MM.1S (cell line): ENCODE measurements at regions not wholly inside any gene's neighbourhood (a gene's known extent, or its start where the extent isn't known, plus 50 kb on each side); places are given as distances from the start of the nearest gene placed in this dataset.

Experiments used
- DNase-seq: peaks from one replicate; pipeline ENCODE4 v3.0.0-alpha.2; 2015
- H2AFZ ChIP-seq: fragments of 300-600 bp; sonication (generic); 2 replicates; pipeline ENCODE4 v1.6.0; 2016; ENCODE audit warnings: antibody characterized with exemption, low read length
- H3F3A ChIP-seq: fragments of 300-600 bp; sonication (generic); 2 replicates; pipeline ENCODE4 v1.6.1; 2016; ENCODE audit warnings: mild to moderate bottlenecking, antibody characterized with exemption, low read length, moderate library complexity, mixed read lengths; ENCODE audit not compliant: insufficient read depth
- H3K27ac ChIP-seq: fragments of 300-600 bp; sonication (generic); 2 replicates; pipeline ENCODE4 v1.5.1; 2016; ENCODE audit warnings: mild to moderate bottlenecking, low read length
- H3K27me3 ChIP-seq: fragments of 300-600 bp; sonication (generic); replicated peaks from 2 replicates; pipeline ENCODE4 v1.6.0; 2016; ENCODE audit warnings: low read length; ENCODE audit not compliant: insufficient read depth
- H3K36me3 ChIP-seq: fragments of 300-600 bp; sonication (generic); replicated peaks from 2 replicates; pipeline ENCODE4 v1.6.1; 2016; ENCODE audit warnings: mild to moderate bottlenecking, low read length, mixed read lengths; ENCODE audit not compliant: insufficient read depth
- H3K4me1 ChIP-seq: fragments of 300-600 bp; sonication (generic); 2 replicates; pipeline ENCODE4 v1.6.1; 2016; ENCODE audit warnings: low read length, mixed read lengths
- H3K4me2 ChIP-seq: fragments of 300-600 bp; sonication (generic); 2 replicates; pipeline ENCODE4 v1.6.0; 2016; ENCODE audit warnings: low read depth, low read length
- H3K4me3 ChIP-seq: fragments of 300-600 bp; sonication (generic); 2 replicates; pipeline ENCODE4 v1.5.1; 2016; ENCODE audit warnings: low read length, mixed read lengths
- H3K79me2 ChIP-seq: fragments of 300-600 bp; sonication (generic); 2 replicates; pipeline ENCODE4 v1.6.1; 2016; ENCODE audit warnings: mixed run types, low read length, mixed read lengths
- H3K9ac ChIP-seq: fragments of 300-600 bp; sonication (generic); 2 replicates; pipeline ENCODE4 v1.6.1; 2016; ENCODE audit warnings: low read length, mixed read lengths
- H3K9me2 ChIP-seq: fragments of 300-600 bp; sonication (generic); replicated peaks from 2 replicates; pipeline ENCODE4 v1.6.1; 2016; ENCODE audit warnings: mild to moderate bottlenecking, low read length, mixed read lengths; ENCODE audit not compliant: insufficient read depth
- H3K9me3 ChIP-seq: fragments of 300-600 bp; sonication (generic); replicated peaks from 2 replicates; pipeline ENCODE4 v1.6.1; 2016; ENCODE audit warnings: mild to moderate bottlenecking, low read length, mixed read lengths; ENCODE audit not compliant: insufficient read depth
- H4K20me1 ChIP-seq: fragments of 300-600 bp; sonication (generic); 2 replicates; pipeline ENCODE4 v1.6.1; 2016; ENCODE audit warnings: mild to moderate bottlenecking, low read length, moderate library complexity, mixed read lengths; ENCODE audit not compliant: insufficient read depth
- CTCF ChIP-seq: fragments of 300-600 bp; sonication (generic); IDR thresholded peaks from 2 replicates; pipeline ENCODE4 v1.5.1; 2016; ENCODE audit warnings: antibody characterized with exemption, low read length, mixed read lengths
- EZH2 ChIP-seq: fragments of 300-600 bp; sonication (generic); optimal IDR thresholded peaks from 2 replicates; pipeline ENCODE3; 2017; ENCODE audit warnings: low read depth, mild to moderate bottlenecking, antibody characterized with exemption, low read length, mixed read lengths
- EZH2phosphoT487 ChIP-seq: fragments of 300-600 bp; sonication (generic); IDR thresholded peaks from 2 replicates; pipeline ENCODE4 v1.6.1; 2018; ENCODE audit warnings: antibody characterized with exemption, low read length

GRCh38 chr11:119964136-119965025 is 173.5 kb downstream of the TRIM29 start:
- H3K79me2 ChIP-seq, result no peaks in the 10 kb centered on the region
- no peaks in the 10 kb centered on the region for H3K36me3 ChIP-seq
- H3K4me3 ChIP-seq, result no peak overlapping the region
- H3K4me2 ChIP-seq, result no peak overlapping the region
- H3K27me3 ChIP-seq, result no peaks in the 10 kb centered on the region
- no peaks in the 10 kb centered on the region for H3K9me3 ChIP-seq
- no peaks in the 10 kb centered on the region for H3K9me2 ChIP-seq
- H3F3A ChIP-seq, result no peaks in the 10 kb centered on the region
- no peak overlapping the region for H2AFZ ChIP-seq
- no peak for TF ChIP-seq EZH2
- TF ChIP-seq EZH2phosphoT487, result no peak
- TF ChIP-seq CTCF, result no peak
- DNase-seq, result no peak
- H3K4me1 ChIP-seq, result no peaks in the 10 kb centered on the region
- no peak overlapping the region for H3K27ac ChIP-seq
- no peak overlapping the region for H3K9ac ChIP-seq
- no peaks in the 10 kb centered on the region for H4K20me1 ChIP-seq

GRCh38 chr11:119957951-119958350 is 180.0 kb downstream of the TRIM29 start:
- Histone ChIP-seq H3K36me3 (no peaks in the 10 kb centered on the region), H3K9ac (no peak overlapping the region), H3K79me2 (no peaks in the 10 kb centered on the region), H2AFZ (no peak overlapping the region), H3K4me2 (no peak overlapping the region), H3F3A (no peaks in the 10 kb centered on the region), H3K27me3 (no peaks in the 10 kb centered on the region), H4K20me1 (no peaks in the 10 kb centered on the region), H3K4me3 (no peak overlapping the region), H3K9me2 (no peaks in the 10 kb centered on the region), H3K9me3 (no peaks in the 10 kb centered on the region), H3K4me1 (no peaks in the 10 kb centered on the region), H3K27ac (no peak overlapping the region)
- TF ChIP-seq EZH2 (no peak), EZH2phosphoT487 (no peak), CTCF (no peak)
- no peak for DNase-seq

- no peaks in the 10 kb centered on the region for H4K20me1 ChIP-seq
- no peak overlapping the region for H3K27ac ChIP-seq
- no peaks in the 10 kb centered on the region for H3K27me3 ChIP-seq
- H3K4me2 ChIP-seq, result no peak overlapping the region
- H3K4me1 ChIP-seq, result no peaks in the 10 kb centered on the region
- H3K9me3 ChIP-seq, result no peaks in the 10 kb centered on the region
- H2AFZ ChIP-seq, result no peak overlapping the region
- H3K36me3 ChIP-seq, result no peaks in the 10 kb centered on the region
- H3F3A ChIP-seq, result no peaks in the 10 kb centered on the region
- TF ChIP-seq CTCF, result no peak
- no peak for TF ChIP-seq EZH2phosphoT487
- no peak for TF ChIP-seq EZH2
- no peak for DNase-seq
- no peak overlapping the region for H3K4me3 ChIP-seq
- H3K79me2 ChIP-seq, result no peaks in the 10 kb centered on the region
- H3K9me2 ChIP-seq, result no peaks in the 10 kb centered on the region
- no peak overlapping the region for H3K9ac ChIP-seq
Observed at GRCh38 chr11:119952441-119952840, 185.5 kb downstream of the TRIM29 start.
